ENCODE measurements at regions not wholly inside any gene's neighbourhood (a gene's known extent, or its start where the extent isn't known, plus 50 kb on each side); places are given as distances from the start of the nearest gene placed in this dataset.

DNA sequence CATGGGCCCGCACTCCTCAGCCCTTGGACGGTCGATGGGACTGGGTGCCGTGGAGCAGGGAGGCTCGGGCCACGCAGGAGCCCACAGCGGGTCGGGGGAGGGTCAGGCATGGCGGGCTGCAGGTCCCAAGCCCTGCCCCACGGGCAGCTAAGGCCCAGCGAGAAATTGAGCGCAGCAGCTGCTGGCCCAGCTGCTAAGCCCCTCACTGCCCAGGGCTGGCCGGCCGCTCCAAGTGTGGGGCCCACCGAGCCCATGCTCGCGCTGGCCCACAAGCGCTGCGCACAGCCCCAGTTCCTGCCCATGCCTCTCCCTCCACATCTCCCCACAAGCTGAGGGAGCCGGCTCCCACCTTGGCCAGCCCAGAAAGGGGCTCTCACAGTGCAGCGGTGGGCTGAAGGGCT lies 259.4 kb downstream of the VGLL3 start:
- no peak overlapping the region for H3K4me3 ChIP-seq
- H3K4me1 ChIP-seq: no peaks in the 10 kb centered on the region

DNA sequence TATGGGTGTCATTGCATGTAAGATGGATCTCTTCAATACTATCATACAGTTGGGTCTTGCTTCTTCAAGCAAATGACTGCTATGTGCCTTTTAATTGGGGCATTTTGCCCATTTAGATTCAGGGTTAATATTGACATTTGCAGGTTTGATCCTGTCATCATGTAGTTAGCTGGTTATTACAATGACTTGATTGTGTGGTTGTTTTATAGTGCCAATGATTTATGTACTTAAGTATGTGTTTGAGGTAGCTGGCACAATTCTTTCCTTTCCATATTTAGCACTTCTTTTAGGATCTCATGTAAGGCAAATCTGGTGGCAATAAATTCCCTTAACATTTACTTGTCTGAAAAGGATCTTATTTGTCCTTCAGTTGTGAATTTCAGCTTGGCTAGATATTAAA lies 267.5 kb downstream of the VGLL3 start:
- H3K36me3 ChIP-seq (ENCODE audit: insufficient read depth in 1 of 2, low read depth in 1 of 2): no peaks in the 10 kb centered on the region
- no peak overlapping the region for H3K4me3 ChIP-seq
- TF ChIP-seq, protein P1, sequence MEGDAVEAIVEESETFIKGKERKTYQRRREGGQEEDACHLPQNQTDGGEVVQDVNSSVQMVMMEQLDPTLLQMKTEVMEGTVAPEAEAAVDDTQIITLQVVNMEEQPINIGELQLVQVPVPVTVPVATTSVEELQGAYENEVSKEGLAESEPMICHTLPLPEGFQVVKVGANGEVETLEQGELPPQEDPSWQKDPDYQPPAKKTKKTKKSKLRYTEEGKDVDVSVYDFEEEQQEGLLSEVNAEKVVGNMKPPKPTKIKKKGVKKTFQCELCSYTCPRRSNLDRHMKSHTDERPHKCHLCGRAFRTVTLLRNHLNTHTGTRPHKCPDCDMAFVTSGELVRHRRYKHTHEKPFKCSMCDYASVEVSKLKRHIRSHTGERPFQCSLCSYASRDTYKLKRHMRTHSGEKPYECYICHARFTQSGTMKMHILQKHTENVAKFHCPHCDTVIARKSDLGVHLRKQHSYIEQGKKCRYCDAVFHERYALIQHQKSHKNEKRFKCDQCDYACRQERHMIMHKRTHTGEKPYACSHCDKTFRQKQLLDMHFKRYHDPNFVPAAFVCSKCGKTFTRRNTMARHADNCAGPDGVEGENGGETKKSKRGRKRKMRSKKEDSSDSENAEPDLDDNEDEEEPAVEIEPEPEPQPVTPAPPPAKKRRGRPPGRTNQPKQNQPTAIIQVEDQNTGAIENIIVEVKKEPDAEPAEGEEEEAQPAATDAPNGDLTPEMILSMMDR (IDR thresholded peaks at IDR 0.05): no peak
- H3K4me1 ChIP-seq: no peaks in the 10 kb centered on the region
- H3K27ac ChIP-seq: no peak overlapping the region
- ATAC-seq (no peak), DNase-seq (no peak)
- H3K27me3 ChIP-seq (ENCODE audit: insufficient read depth in 3 of 3, low read length in 2 of 3): no peaks in the 10 kb centered on the region
- intact Hi-C loops (cut with DNase I): no loop called here
- H3K9me3 ChIP-seq: no peaks in the 10 kb centered on the region

More for the DNA sequence above, 259.4 kb downstream of the VGLL3 start:
- TF ChIP-seq, protein P1 (IDR thresholded peaks at IDR 0.05): no peak
- WGBS, 3 donors: 91 to 94% (median 93%) methylated on average over 21 of the region's 21 CpGs
- no peaks in the 10 kb centered on the region for H3K27me3 ChIP-seq (ENCODE audit: insufficient read depth in 3 of 3, low read length in 2 of 3)
- H3K27ac ChIP-seq: no peak overlapping the region
- H3K9me3 ChIP-seq: no peaks in the 10 kb centered on the region
- no peak for ATAC-seq
- DNase-seq: no peak
- intact Hi-C loops (cut with DNase I): no loop called here
- H3K36me3 ChIP-seq (ENCODE audit: insufficient read depth in 1 of 2, low read depth in 1 of 2): no peaks in the 10 kb centered on the region

DNA sequence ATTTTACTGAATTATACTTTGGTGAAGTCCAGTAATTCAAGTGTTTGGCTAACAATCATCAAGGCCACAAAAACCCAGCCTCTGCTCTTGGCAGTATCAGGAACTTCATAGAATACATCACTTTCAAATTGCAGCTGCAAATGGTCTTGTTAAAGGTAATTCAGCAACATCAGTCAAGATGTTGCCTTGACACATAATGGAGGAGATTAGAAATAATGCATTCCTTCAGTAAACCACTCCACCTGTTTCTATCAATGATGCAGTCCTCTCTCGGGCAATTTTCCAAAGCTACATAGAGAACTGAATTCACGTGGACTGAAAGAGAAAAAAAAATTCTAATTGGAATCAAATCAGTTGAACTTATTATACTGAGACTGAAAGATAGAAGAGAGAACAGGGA lies 279.3 kb downstream of the VGLL3 start:
- H3K9me3 ChIP-seq: no peaks in the 10 kb centered on the region
- 25 to 37% (median 26%) methylated on average over 2 of the region's 2 CpGs for WGBS, 3 donors
- no peaks in the 10 kb centered on the region for H3K27me3 ChIP-seq (ENCODE audit: insufficient read depth in 3 of 3, low read length in 2 of 3)
- ATAC-seq (no peak), DNase-seq (no peak)
- no peaks in the 10 kb centered on the region for H3K36me3 ChIP-seq (ENCODE audit: insufficient read depth in 1 of 2, low read depth in 1 of 2)
- no peaks in the 10 kb centered on the region for H3K4me1 ChIP-seq
- intact Hi-C loops (cut with DNase I): no loop called here
- TF ChIP-seq, protein P1 (IDR thresholded peaks at IDR 0.05): no peak
- no peak overlapping the region for H3K4me3 ChIP-seq
- H3K27ac ChIP-seq: no peak overlapping the region

DNA sequence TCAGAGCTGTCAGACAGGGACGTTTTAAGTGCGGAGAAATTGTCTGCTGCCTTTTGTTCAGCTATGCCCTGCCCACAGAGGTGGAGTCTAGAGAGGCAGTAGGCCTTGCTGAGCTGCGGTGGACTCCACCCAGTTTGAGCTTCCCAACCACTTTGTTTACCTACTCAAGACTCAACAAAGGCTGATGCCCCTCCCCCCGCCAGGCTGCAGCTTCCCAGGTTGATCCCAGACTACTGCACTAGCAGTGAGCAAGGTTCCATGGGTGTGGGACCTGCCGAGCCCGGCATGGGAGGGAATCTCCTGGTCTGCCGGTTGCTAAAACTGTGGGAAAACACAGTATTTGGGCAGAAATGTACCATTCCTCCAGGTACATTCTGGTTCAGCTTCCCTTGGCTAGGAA lies 282.1 kb downstream of the VGLL3 start:
- DNase-seq: no peak
- H3K9me3 ChIP-seq: no peaks in the 10 kb centered on the region
- no peak overlapping the region for H3K4me3 ChIP-seq
- TF ChIP-seq, protein P1 (IDR thresholded peaks at IDR 0.05): no peak
- H3K4me1 ChIP-seq: no peaks in the 10 kb centered on the region
- H3K36me3 ChIP-seq (ENCODE audit: insufficient read depth in 1 of 2, low read depth in 1 of 2): no peaks in the 10 kb centered on the region
- ATAC-seq: no peak
- intact Hi-C loops (cut with DNase I): no loop called here
- H3K27ac ChIP-seq: no peak overlapping the region
- no peaks in the 10 kb centered on the region for H3K27me3 ChIP-seq (ENCODE audit: insufficient read depth in 3 of 3, low read length in 2 of 3)
- WGBS, 3 donors: 88 to 92% (median 89%) methylated on average over 7 of the region's 7 CpGs

DNA sequence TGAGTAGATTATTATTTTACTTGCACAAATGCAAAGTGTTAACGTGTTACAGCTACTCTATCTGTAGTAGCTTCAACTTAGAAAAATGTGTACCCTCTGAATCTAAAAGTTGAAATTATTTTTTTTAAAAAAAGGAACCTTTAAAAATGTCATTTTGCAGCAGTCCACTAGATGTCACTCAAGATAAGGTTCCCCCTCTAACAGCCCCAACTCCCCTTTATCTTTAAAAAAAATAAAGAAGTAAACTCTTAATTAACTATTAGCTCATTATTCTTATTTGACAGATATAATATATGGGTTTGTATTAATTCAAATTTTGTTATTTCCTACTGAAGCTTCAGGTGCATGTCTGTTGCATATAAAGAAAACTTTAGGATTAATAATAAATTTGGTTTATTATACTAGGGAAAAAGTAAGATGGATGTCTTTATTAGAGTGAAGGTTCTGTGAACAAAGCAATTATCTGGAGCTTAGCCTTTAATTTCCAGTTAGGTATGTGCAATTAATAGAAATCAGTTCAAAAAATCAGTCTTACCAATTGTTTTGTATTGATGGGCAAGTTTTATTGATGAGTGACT lies 288.5 kb downstream of the VGLL3 start:
- H3K27me3 ChIP-seq (ENCODE audit: insufficient read depth in 3 of 3, low read length in 2 of 3): no peaks in the 10 kb centered on the region
- no peaks in the 10 kb centered on the region for H3K4me1 ChIP-seq
- intact Hi-C loops (cut with DNase I): no loop called here
- H3K9me3 ChIP-seq: no peaks in the 10 kb centered on the region
- TF ChIP-seq, protein P1 (IDR thresholded peaks at IDR 0.05): no peak
- 4 to 18% (median 9%) methylated on average over 1 of the region's 1 CpG for WGBS, 3 donors
- ATAC-seq: no peak
- no peaks in the 10 kb centered on the region for H3K36me3 ChIP-seq (ENCODE audit: insufficient read depth in 1 of 2, low read depth in 1 of 2)
- no peak overlapping the region for H3K27ac ChIP-seq
- no peak for DNase-seq
- no peak overlapping the region for H3K4me3 ChIP-seq

All from psoas muscle (tissue), 7 donors.